ENCODE measurements at regions not wholly inside any gene's neighbourhood (a gene's known extent, or its start where the extent isn't known, plus 50 kb on each side); places are given as distances from the start of the nearest gene placed in this dataset.

DNA sequence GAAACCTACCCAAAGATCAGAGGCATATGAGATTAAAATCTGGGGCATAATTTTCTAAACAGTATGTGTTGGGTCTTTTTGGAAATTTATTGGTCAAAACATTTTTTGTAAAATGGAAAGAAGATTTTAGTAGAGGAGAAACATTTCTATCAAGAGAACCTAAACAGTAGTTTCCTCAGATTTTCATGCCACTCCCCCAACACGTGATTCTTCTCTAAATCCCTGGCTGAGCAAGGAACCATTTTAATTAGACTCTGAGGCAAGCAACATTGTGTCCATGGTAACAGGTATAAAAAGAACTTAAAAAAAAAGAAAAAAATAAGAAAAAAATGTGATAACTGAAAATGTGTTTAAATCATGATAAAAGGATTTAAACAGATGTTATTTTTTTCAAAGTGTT lies 1105.2 kb upstream of the ZEB2 start:
- H3K27ac ChIP-seq, result no peak overlapping the region
- no peak overlapping the region for H3K4me3 ChIP-seq
- H3K36me3 ChIP-seq, result no peaks in the 10 kb centered on the region
- H3K27me3 ChIP-seq, result no peaks in the 10 kb centered on the region
- DNase-seq, result no peak
- no peaks in the 10 kb centered on the region for H3K4me1 ChIP-seq
- no peaks in the 10 kb centered on the region for H3K9me3 ChIP-seq
- TF ChIP-seq POLR2A (IDR thresholded peaks at IDR 0.05) (no peak), EP300 (IDR thresholded peaks at IDR 0.05) (no peak), POLR2AphosphoS5 (IDR thresholded peaks at IDR 0.05) (no peak)
- TF ChIP-seq, protein P1, sequence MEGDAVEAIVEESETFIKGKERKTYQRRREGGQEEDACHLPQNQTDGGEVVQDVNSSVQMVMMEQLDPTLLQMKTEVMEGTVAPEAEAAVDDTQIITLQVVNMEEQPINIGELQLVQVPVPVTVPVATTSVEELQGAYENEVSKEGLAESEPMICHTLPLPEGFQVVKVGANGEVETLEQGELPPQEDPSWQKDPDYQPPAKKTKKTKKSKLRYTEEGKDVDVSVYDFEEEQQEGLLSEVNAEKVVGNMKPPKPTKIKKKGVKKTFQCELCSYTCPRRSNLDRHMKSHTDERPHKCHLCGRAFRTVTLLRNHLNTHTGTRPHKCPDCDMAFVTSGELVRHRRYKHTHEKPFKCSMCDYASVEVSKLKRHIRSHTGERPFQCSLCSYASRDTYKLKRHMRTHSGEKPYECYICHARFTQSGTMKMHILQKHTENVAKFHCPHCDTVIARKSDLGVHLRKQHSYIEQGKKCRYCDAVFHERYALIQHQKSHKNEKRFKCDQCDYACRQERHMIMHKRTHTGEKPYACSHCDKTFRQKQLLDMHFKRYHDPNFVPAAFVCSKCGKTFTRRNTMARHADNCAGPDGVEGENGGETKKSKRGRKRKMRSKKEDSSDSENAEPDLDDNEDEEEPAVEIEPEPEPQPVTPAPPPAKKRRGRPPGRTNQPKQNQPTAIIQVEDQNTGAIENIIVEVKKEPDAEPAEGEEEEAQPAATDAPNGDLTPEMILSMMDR (IDR thresholded peaks at IDR 0.05), result no peak
- 73 to 82% methylated on average over 1 of the region's 1 CpG for WGBS, 2 donors
- intact Hi-C loops (cut with DNase I), result no loop called here

DNA sequence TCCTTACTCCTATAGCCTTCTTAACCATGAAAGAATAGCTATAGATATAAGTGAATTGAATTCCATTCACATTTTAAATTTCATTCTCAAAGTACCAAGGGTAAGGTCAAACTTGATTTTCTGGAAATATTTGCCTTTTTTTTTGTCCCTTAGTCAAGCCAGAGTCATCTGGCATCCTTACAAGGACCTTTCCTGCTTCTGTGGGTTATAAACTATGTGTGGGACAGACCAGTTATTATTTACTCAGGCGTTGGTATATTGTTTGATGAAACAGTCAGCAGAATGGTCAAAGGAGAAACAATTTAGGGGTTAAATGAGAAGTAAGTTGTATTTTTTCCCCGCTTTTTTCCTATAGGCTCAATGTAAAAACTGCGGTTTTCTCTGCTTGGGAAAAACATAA lies 1103.2 kb upstream of the ZEB2 start:
- 68 to 87% methylated on average over 3 of the region's 3 CpGs for WGBS, 2 donors
- DNase-seq, result no peak

DNA sequence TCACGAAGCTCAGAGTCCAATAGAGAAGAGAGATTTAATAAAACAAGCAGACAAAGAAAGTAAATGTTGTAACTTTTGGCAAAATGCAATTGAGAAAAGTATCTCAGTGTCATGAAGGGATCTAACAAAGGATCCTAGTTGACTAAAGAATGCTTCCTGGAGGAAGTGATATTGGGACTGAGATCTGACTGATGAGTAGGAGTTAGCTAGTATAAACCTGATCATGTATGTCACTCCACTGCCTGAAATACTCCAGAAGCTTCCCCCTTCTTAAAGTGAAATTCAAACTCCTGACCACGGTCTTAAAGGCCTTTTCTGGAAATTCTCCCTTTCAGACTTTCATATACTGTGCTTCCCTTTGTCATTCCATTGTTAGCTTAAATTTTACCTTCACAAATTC lies 1102.4 kb upstream of the ZEB2 start:
- no peak overlapping the region for H3K27ac ChIP-seq
- no peaks in the 10 kb centered on the region for H3K27me3 ChIP-seq
- 66 to 88% methylated on average over 2 of the region's 2 CpGs for WGBS, 2 donors
- no peaks in the 10 kb centered on the region for H3K4me1 ChIP-seq
- H3K4me3 ChIP-seq, result no peak overlapping the region
- no peak for TF ChIP-seq POLR2A (IDR thresholded peaks at IDR 0.05)
- TF ChIP-seq, protein P1 (IDR thresholded peaks at IDR 0.05), result no peak
- no peak for TF ChIP-seq POLR2AphosphoS5 (IDR thresholded peaks at IDR 0.05)
- TF ChIP-seq EP300 (IDR thresholded peaks at IDR 0.05), result no peak
- H3K9me3 ChIP-seq, result no peaks in the 10 kb centered on the region
- no peaks in the 10 kb centered on the region for H3K36me3 ChIP-seq
- DNase-seq, result no peak
- intact Hi-C loops (cut with DNase I), result no loop called here

More for the DNA sequence above, 1103.2 kb upstream of the ZEB2 start:
- Histone ChIP-seq H3K27me3 (no peaks in the 10 kb centered on the region), H3K4me1 (no peaks in the 10 kb centered on the region), H3K9me3 (no peaks in the 10 kb centered on the region), H3K36me3 (no peaks in the 10 kb centered on the region), H3K27ac (no peak overlapping the region), H3K4me3 (no peak overlapping the region)
- TF ChIP-seq POLR2AphosphoS5 (IDR thresholded peaks at IDR 0.05), result no peak
- no peak for TF ChIP-seq EP300 (IDR thresholded peaks at IDR 0.05)
- TF ChIP-seq, protein P1 (IDR thresholded peaks at IDR 0.05), result no peak
- no peak for TF ChIP-seq POLR2A (IDR thresholded peaks at IDR 0.05)
- intact Hi-C loops (cut with DNase I), result no loop called here

DNA sequence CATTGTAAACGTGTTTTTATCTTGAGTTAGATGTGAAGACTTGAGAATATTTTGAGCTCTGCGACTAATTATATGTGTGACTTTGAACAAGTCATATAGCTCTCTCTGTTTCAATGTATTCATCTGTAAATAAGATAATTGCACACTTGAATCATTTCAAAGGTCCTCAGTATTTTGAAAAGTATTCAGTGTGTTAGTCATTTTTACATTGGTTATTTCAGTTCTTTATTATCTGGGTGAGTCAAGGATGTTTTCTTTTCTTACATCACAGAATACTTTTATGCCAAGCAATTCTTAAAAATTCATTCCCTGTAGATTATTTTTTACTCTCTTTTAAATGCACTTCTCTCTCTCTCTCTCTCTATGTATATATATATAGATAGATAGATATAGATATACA lies 1098.0 kb upstream of the ZEB2 start:
- 55 to 73% methylated on average over 2 of the region's 2 CpGs for WGBS, 2 donors
- Histone ChIP-seq H3K9me3 (no peaks in the 10 kb centered on the region), H3K4me1 (no peaks in the 10 kb centered on the region), H3K36me3 (no peaks in the 10 kb centered on the region), H3K27me3 (no peaks in the 10 kb centered on the region), H3K4me3 (no peak overlapping the region), H3K27ac (no peak overlapping the region)
- DNase-seq, result no peak
- TF ChIP-seq POLR2AphosphoS5 (IDR thresholded peaks at IDR 0.05) (no peak), POLR2A (IDR thresholded peaks at IDR 0.05) (no peak), EP300 (IDR thresholded peaks at IDR 0.05) (no peak)
- TF ChIP-seq, protein P1 (IDR thresholded peaks at IDR 0.05), result no peak
- intact Hi-C loops (cut with DNase I), result no loop called here

DNA sequence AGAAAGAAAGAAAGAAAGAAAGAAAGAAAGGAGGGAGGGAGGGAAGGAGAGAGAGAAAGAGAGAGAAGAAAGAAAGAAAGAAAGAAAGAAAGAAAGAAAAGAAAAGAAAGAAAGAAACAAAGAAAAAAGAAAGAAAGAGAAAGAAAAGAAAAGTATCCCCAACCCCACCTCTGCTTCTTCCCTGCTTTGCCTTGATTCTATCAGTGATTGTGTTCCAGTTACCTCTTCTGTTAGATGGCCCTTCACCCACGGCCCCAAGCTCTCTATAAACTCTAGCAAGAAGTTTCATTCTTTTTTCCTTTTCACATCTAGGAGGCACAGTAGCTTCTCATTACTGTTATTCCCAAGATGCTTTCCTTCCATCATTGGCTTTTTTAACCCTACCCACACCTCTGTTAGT lies 1097.5 kb upstream of the ZEB2 start:
- no peaks in the 10 kb centered on the region for H3K9me3 ChIP-seq
- no peaks in the 10 kb centered on the region for H3K27me3 ChIP-seq
- no peak for DNase-seq
- no peaks in the 10 kb centered on the region for H3K36me3 ChIP-seq
- TF ChIP-seq EP300 (IDR thresholded peaks at IDR 0.05), result no peak
- TF ChIP-seq, protein P1 (IDR thresholded peaks at IDR 0.05), result no peak
- no peak for TF ChIP-seq POLR2AphosphoS5 (IDR thresholded peaks at IDR 0.05)
- TF ChIP-seq POLR2A (IDR thresholded peaks at IDR 0.05), result no peak
- intact Hi-C loops (cut with DNase I), result no loop called here
- 50 to 81% methylated on average over 1 of the region's 1 CpG for WGBS, 2 donors
- no peak overlapping the region for H3K27ac ChIP-seq
- H3K4me3 ChIP-seq, result no peak overlapping the region
- H3K4me1 ChIP-seq, result no peaks in the 10 kb centered on the region

All from sigmoid colon (tissue), 6 donors.